ENCODE measurements at regions not wholly inside any gene's neighbourhood (a gene's known extent, or its start where the extent isn't known, plus 50 kb on each side); places are given as distances from the start of the nearest gene placed in this dataset.

- POLR2A ChIA-PET: no interaction called here
- no peak for DNase-seq (ENCODE audit: low read depth, low spot score)
- no TSS peak for BruUV-seq (replicated peaks)
- Histone ChIP-seq H3K9me3 (replicated peaks; ENCODE audit: control insufficient read depth, insufficient read depth, low read length) (no peaks in the 10 kb centered on the region), H3K36me3 (ENCODE audit: control insufficient read depth in 2 of 2, extremely low read depth in 1 of 2, insufficient read depth in 2 of 2, low read length in 2 of 2) (no peaks in the 10 kb centered on the region), H3K4me1 (ENCODE audit: control insufficient read depth, extremely low read depth, insufficient read depth, low read length) (no peaks in the 10 kb centered on the region), H2AFZ (ENCODE audit: low read depth, low read length) (no peak overlapping the region), H3K4me3 (replicated peaks in 1 of 3; ENCODE audit: insufficient read depth in 1 of 3, low read depth in 1 of 3, low read length in 3 of 3) (no peak overlapping the region), H3K9ac (replicated peaks; ENCODE audit: extremely low read depth, insufficient read depth, low read length) (no peak overlapping the region), H4K20me1 (replicated peaks; ENCODE audit: control insufficient read depth, extremely low read depth, insufficient read depth, low read length) (no peaks in the 10 kb centered on the region), H3K4me2 (ENCODE audit: insufficient read depth, low read length) (no peak overlapping the region), H3K27me3 (ENCODE audit: control insufficient read depth in 2 of 2, insufficient read depth in 2 of 2, low read length in 2 of 2) (no peaks in the 10 kb centered on the region), H3K27ac (ENCODE audit: insufficient read depth, low read depth, low read length) (no peak overlapping the region), H3K79me2 (ENCODE audit: control insufficient read depth, insufficient read depth, low read length) (no peaks in the 10 kb centered on the region), H3K9me1 (replicated peaks; ENCODE audit: control insufficient read depth, extremely low read depth, insufficient read depth, low read length) (no peaks in the 10 kb centered on the region)
- intact Hi-C loops (cut with micrococcal nuclease): no loop called here
- TF ChIP-seq FOS (IDR thresholded peaks at IDR 0.05; ENCODE audit: borderline replicate concordance, insufficient read depth, low read length) (no peak), CTCF (IDR thresholded peaks at IDR 0.05; ENCODE audit: extremely low read depth in 1 of 2, insufficient read depth in 1 of 2, low read depth in 1 of 2, low read length in 2 of 2) (no peak), MYC (IDR thresholded peaks at IDR 0.05; ENCODE audit: low read depth, low read length) (no peak), GATA2 (IDR thresholded peaks at IDR 0.05; ENCODE audit: insufficient read depth, insufficient read length, low read depth, low read length) (no peak), MAX (IDR thresholded peaks at IDR 0.05; ENCODE audit: insufficient read depth, insufficient read length) (no peak), EZH2 (IDR thresholded peaks at IDR 0.05; ENCODE audit: borderline replicate concordance, low read depth, low read length, severe bottlenecking) (no peak), POLR2A (IDR thresholded peaks at IDR 0.05; ENCODE audit: low read depth, low read length) (no peak), POLR2AphosphoS5 (IDR thresholded peaks at IDR 0.05; ENCODE audit: insufficient read depth, low read depth, low read length) (no peak), JUN (IDR thresholded peaks at IDR 0.05; ENCODE audit: borderline replicate concordance, insufficient read depth, insufficient read length, low read depth) (no peak)
- FAIRE-seq: no peak
- CTCF ChIA-PET: no interaction called here
- dilution Hi-C loops (cut with MboI; ENCODE audit: extremely low pct_ligation_motif_present, low sequenced_read_pairs): no loop called here
These were observed 154.7 kb downstream of the BARX2 start for GRCh38 chr11:129530154-129530895.

Data from endothelial cell of umbilical vein (primary cell).